H9 (cell line): ENCODE measurements at regions not wholly inside any gene's neighbourhood (a gene's known extent, or its start where the extent isn't known, plus 50 kb on each side); places are given as distances from the start of the nearest gene placed in this dataset.

ENCODE experiments used
- DNase-seq: peaks from one replicate; pipeline ENCODE4 v3.0.0-alpha.2; 2017
- H2AFZ ChIP-seq: one replicate; pipeline ENCODE4 v1.6.1; 2013; ENCODE audit warnings: mild to moderate bottlenecking, low read length, control low read depth, moderate library complexity
- H2AK5ac ChIP-seq: 2 replicates; pipeline ENCODE4 v1.6.1; 2013; ENCODE audit warnings: low read length, control low read depth, mixed read lengths; ENCODE audit not compliant: insufficient read length
- H2BK120ac ChIP-seq: one replicate; pipeline ENCODE4 v1.6.1; 2013; ENCODE audit warnings: low read depth, mild to moderate bottlenecking, low read length, control low read depth, inconsistent platforms; ENCODE audit not compliant: poor library complexity, severe bottlenecking
- H2BK12ac ChIP-seq: 2 replicates; pipeline ENCODE4 v1.6.1; 2013; ENCODE audit warnings: low read length, control low read depth, mixed read lengths, low read depth; ENCODE audit not compliant: insufficient read length
- H2BK15ac ChIP-seq: 2 replicates; pipeline ENCODE4 v1.6.1; 2013; ENCODE audit warnings: low read depth, low read length, control low read depth
- H2BK20ac ChIP-seq: one replicate; pipeline ENCODE4 v1.6.1; 2013; ENCODE audit warnings: low read depth, mild to moderate bottlenecking, low read length, control low read depth, inconsistent platforms; ENCODE audit not compliant: poor library complexity, severe bottlenecking
- H2BK5ac ChIP-seq: 2 replicates; pipeline ENCODE4 v1.6.1; 2013; ENCODE audit warnings: low read length, control low read depth, mixed read lengths; ENCODE audit not compliant: insufficient read length
- H3K14ac ChIP-seq: 2 replicates; pipeline ENCODE4 v1.6.1; 2013; ENCODE audit warnings: low read length, control low read depth; ENCODE audit not compliant: insufficient read depth
- H3K18ac ChIP-seq: 2 replicates; pipeline ENCODE4 v1.6.1; 2013; ENCODE audit warnings: low read depth, mild to moderate bottlenecking, mixed read lengths, low read length, control low read depth; ENCODE audit not compliant: insufficient read length
- H3K23ac ChIP-seq: 2 replicates; pipeline ENCODE4 v1.6.1; 2013; ENCODE audit warnings: low read length, control low read depth, mixed read lengths, low read depth; ENCODE audit not compliant: insufficient read length
- H3K23me2 ChIP-seq: 2 replicates; pipeline ENCODE4 v1.6.1; 2013; ENCODE audit warnings: low read depth, mild to moderate bottlenecking, mixed read lengths, low read length, control low read depth; ENCODE audit not compliant: insufficient read length, poor library complexity, severe bottlenecking
- H3K27ac ChIP-seq: 2 replicates; pipeline ENCODE4 v1.5.1; 2013; ENCODE audit warnings: low read length, control low read depth, mixed read lengths, low read depth; ENCODE audit not compliant: insufficient read length
- H3K27me3 ChIP-seq: 2 replicates; pipeline ENCODE4 v1.6.1; 2013; ENCODE audit warnings: low read length, control low read depth, inconsistent platforms; ENCODE audit not compliant: insufficient read depth
- H3K4ac ChIP-seq: 2 replicates; pipeline ENCODE4 v1.6.1; 2013; ENCODE audit warnings: low read depth, mild to moderate bottlenecking, control low read depth, inconsistent platforms, low read length, moderate library complexity
- H3K4me1 ChIP-seq: 2 replicates; pipeline ENCODE4 v1.6.1; 2013; ENCODE audit warnings: low read length, control low read depth, inconsistent platforms; ENCODE audit not compliant: insufficient read depth
- H3K4me2 ChIP-seq: 2 replicates; pipeline ENCODE4 v1.6.1; 2013; ENCODE audit warnings: low read length, control low read depth, mixed read lengths; ENCODE audit not compliant: insufficient read length, insufficient read depth
- H3K56ac ChIP-seq: 2 replicates; pipeline ENCODE4 v1.6.1; 2013; ENCODE audit warnings: low read depth, mild to moderate bottlenecking, mixed read lengths, low read length, control low read depth; ENCODE audit not compliant: insufficient read length
- H3K79me1 ChIP-seq: 2 replicates; pipeline ENCODE4 v1.6.1; 2013; ENCODE audit warnings: low read depth, mild to moderate bottlenecking, moderate library complexity, low read length, control low read depth, inconsistent platforms; ENCODE audit not compliant: insufficient read depth, poor library complexity, severe bottlenecking
- H3K79me2 ChIP-seq: 2 replicates; pipeline ENCODE4 v1.6.1; 2013; ENCODE audit warnings: low read length, control low read depth, inconsistent platforms; ENCODE audit not compliant: insufficient read depth
- H3K9ac ChIP-seq: 2 replicates; pipeline ENCODE4 v1.6.1; 2013; ENCODE audit warnings: low read length, control low read depth, mixed read lengths; ENCODE audit not compliant: insufficient read length; ENCODE audit errors: extremely low read depth
- H3K9me3 ChIP-seq: one replicate; pipeline ENCODE4 v1.6.1; 2013; ENCODE audit warnings: low read depth, low read length, inconsistent platforms; ENCODE audit not compliant: control insufficient read depth
- H3T11ph ChIP-seq: one replicate; pipeline ENCODE4 v1.6.1; 2013; ENCODE audit warnings: mild to moderate bottlenecking, low read length, control low read depth, inconsistent platforms
- H4K20me1 ChIP-seq: one replicate; pipeline ENCODE4 v1.6.1; 2013; ENCODE audit not compliant: control insufficient read depth, insufficient read length, insufficient read depth
- H4K5ac ChIP-seq: 2 replicates; pipeline ENCODE4 v1.6.1; 2013; ENCODE audit warnings: low read depth, mild to moderate bottlenecking, mixed read lengths, low read length, control low read depth; ENCODE audit not compliant: insufficient read length
- H4K8ac ChIP-seq: replicated peaks from 2 replicates; pipeline ENCODE4 v1.6.1; 2013; ENCODE audit warnings: low read length, control low read depth, mixed read lengths, low read depth; ENCODE audit not compliant: insufficient read length
- H4K91ac ChIP-seq: 2 replicates; pipeline ENCODE4 v1.6.1; 2013; ENCODE audit warnings: low read depth, mild to moderate bottlenecking, moderate library complexity, mixed read lengths, low read length, control low read depth; ENCODE audit not compliant: insufficient read length
- H3K27ac Mint-ChIP-seq, 3 experiments: 2 replicates in 2 of 3; 3 replicates in 1 of 3; pipeline ENCODE4 v1.8.0; 2020 to 2021; ENCODE audit warnings: mixed read lengths in 3 of 3, mild to moderate bottlenecking in 1 of 3, moderate library complexity in 1 of 3
- H3K27me3 Mint-ChIP-seq: 2 replicates; pipeline ENCODE4 v1.8.0; 2021; ENCODE audit warnings: low read depth, mild to moderate bottlenecking, moderate library complexity, mixed read lengths
- H3K36me3 Mint-ChIP-seq, 3 experiments: 2 replicates in 2 of 3; 3 replicates in 1 of 3; pipeline ENCODE4 v1.8.0; 2020 to 2021; ENCODE audit warnings: low read depth in 3 of 3, mixed read lengths in 3 of 3; ENCODE audit not compliant: insufficient read depth in 1 of 3
- H3K4me1 Mint-ChIP-seq, 2 experiments: 2 replicates each; pipeline ENCODE4 v1.8.0; 2020; ENCODE audit warnings: mixed read lengths in 2 of 2
- H3K4me3 Mint-ChIP-seq, 2 experiments: 2 replicates in 1 of 2; 3 replicates in 1 of 2; pipeline ENCODE4 v1.8.0; 2020 to 2021; ENCODE audit warnings: mild to moderate bottlenecking in 2 of 2, mixed read lengths in 2 of 2, moderate library complexity in 1 of 2
- H3K9me3 Mint-ChIP-seq, 2 experiments: 2 replicates in 1 of 2; 3 replicates in 1 of 2; pipeline ENCODE4 v1.8.0; 2020; ENCODE audit warnings: mild to moderate bottlenecking in 2 of 2, mixed read lengths in 2 of 2, moderate library complexity in 1 of 2
- CTCF ChIP-seq: fragments of 200-600 bp; sonication (generic); conservative IDR thresholded peaks from 3 replicates; pipeline ENCODE4 v1.8.0; 2021; ENCODE audit warnings: antibody characterized with exemption, mild to moderate bottlenecking
- WGBS: extraction: QIAGEN DNeasy Blood & Tissue Kit; methylation state at CpG from one replicate; pipeline ENCODE4 v1.1.7; 2013; ENCODE audit warnings: missing lambda C conversion rate, low lambda C conversion rate, mixed read lengths; ENCODE audit not compliant: insufficient read length; ENCODE audit errors: extremely low coverage; 5-methylcytosine and 5-hydroxymethylcytosine counted together

GRCh38 chr6:81534934-81535465 lies 217.5 kb downstream of the TENT5A start:
- Mint-ChIP-seq H3K4me1 (no peaks in the 10 kb centered on the region), H3K36me3 (no peaks in the 10 kb centered on the region), H3K9me3 (no peaks in the 10 kb centered on the region), H3K4me3 (no peak overlapping the region), H3K27me3 (no peaks in the 10 kb centered on the region), H3K27ac (no peak overlapping the region)
- no peaks in the 10 kb centered on the region for H3K4me1 ChIP-seq
- H3K23me2 ChIP-seq = no peaks in the 10 kb centered on the region
- no peak overlapping the region for H2AK5ac ChIP-seq
- no peaks in the 10 kb centered on the region for H3K27me3 ChIP-seq
- H4K91ac ChIP-seq = no peak overlapping the region
- no peak overlapping the region for H3K23ac ChIP-seq
- DNase-seq = no peak
- no CpG with 5 or more reads among the region's 2 CpGs for WGBS
- H2BK120ac ChIP-seq = no peak overlapping the region
- TF ChIP-seq CTCF = no peak
- H3K18ac ChIP-seq = no peak overlapping the region
- no peaks in the 10 kb centered on the region for H3K9me3 ChIP-seq
- no peak overlapping the region for H2BK5ac ChIP-seq
- no peak overlapping the region for H3K27ac ChIP-seq
- H4K8ac ChIP-seq = no peak overlapping the region
- no peak overlapping the region for H3K4me2 ChIP-seq
- no peak overlapping the region for H2AFZ ChIP-seq
- no peak overlapping the region for H3K9ac ChIP-seq
- no peak overlapping the region for H3K14ac ChIP-seq
- no peak overlapping the region for H2BK20ac ChIP-seq
- H3K56ac ChIP-seq = no peak overlapping the region
- H3K79me1 ChIP-seq = no peaks in the 10 kb centered on the region
- no peak overlapping the region for H4K5ac ChIP-seq
- no peak overlapping the region for H2BK15ac ChIP-seq
- H3K79me2 ChIP-seq = no peaks in the 10 kb centered on the region
- no peak overlapping the region for H3K4ac ChIP-seq
- no peak overlapping the region for H2BK12ac ChIP-seq
- no peaks in the 10 kb centered on the region for H4K20me1 ChIP-seq
- no peak overlapping the region for H3T11ph ChIP-seq
